ENCODE measurements at regions not wholly inside any gene's neighbourhood (a gene's known extent, or its start where the extent isn't known, plus 50 kb on each side); places are given as distances from the start of the nearest gene placed in this dataset.
"Not testable (repeated sequence)": the region's sequence is repeated elsewhere in the genome, so short reads cannot be mapped to it uniquely, and the experiment has no call there.

- DNase-seq (ENCODE audit: low read depth in 2 of 3, low spot score in 2 of 3), result no peak
Observed at GRCh38 chr2:234409590-234409989, 87.3 kb downstream of the ARL4C start.

GRCh38 chr2:234406085-234406484 is 90.8 kb downstream of the ARL4C start:
- DNase-seq (ENCODE audit: low read depth in 2 of 3, low spot score in 2 of 3), result no peak

GRCh38 chr2:234405462-234405861 is 91.4 kb downstream of the ARL4C start:
- DNase-seq (ENCODE audit: low read depth in 2 of 3, low spot score in 2 of 3), result no peak

GRCh38 chr2:234404957-234405356 is 91.9 kb downstream of the ARL4C start:
- no peak for DNase-seq (ENCODE audit: low read depth in 2 of 3, low spot score in 2 of 3)

GRCh38 chr2:234403751-234404150 is 93.1 kb downstream of the ARL4C start:
- no peak for DNase-seq (ENCODE audit: low read depth in 2 of 3, low spot score in 2 of 3)

GRCh38 chr2:234403074-234403473 is 93.8 kb downstream of the ARL4C start:
- no peak for DNase-seq (ENCODE audit: low read depth in 2 of 3, low spot score in 2 of 3)

GRCh38 chr2:234401426-234401825 is 95.5 kb downstream of the ARL4C start:
- no peak for DNase-seq (ENCODE audit: low read depth in 2 of 3, low spot score in 2 of 3)

- DNase-seq (ENCODE audit: low read depth in 2 of 3, low spot score in 2 of 3), result no peak
Observed at GRCh38 chr2:234399451-234400246, 97.2 kb downstream of the ARL4C start.

GRCh38 chr2:234398531-234398930 is 98.3 kb downstream of the ARL4C start:
- no peak for DNase-seq (ENCODE audit: low read depth in 2 of 3, low spot score in 2 of 3)

- no peak for DNase-seq (ENCODE audit: low read depth in 2 of 3, low spot score in 2 of 3)
Observed at GRCh38 chr2:234395891-234396420, 100.9 kb downstream of the ARL4C start.

- no peak for DNase-seq (ENCODE audit: low read depth in 2 of 3, low spot score in 2 of 3)
Observed at GRCh38 chr2:234394450-234394849, 102.4 kb downstream of the ARL4C start.

- DNase-seq (ENCODE audit: low read depth in 2 of 3, low spot score in 2 of 3), result no peak
Observed at GRCh38 chr2:234393354-234393753, 103.5 kb downstream of the ARL4C start.

GRCh38 chr2:234392041-234392615 is 104.8 kb downstream of the ARL4C start:
- no peak for DNase-seq (ENCODE audit: low read depth in 2 of 3, low spot score in 2 of 3)

GRCh38 chr2:234391625-234392024 is 105.3 kb downstream of the ARL4C start:
- DNase-seq (ENCODE audit: low read depth in 2 of 3, low spot score in 2 of 3), result no peak

- DNase-seq (ENCODE audit: low read depth in 2 of 3, low spot score in 2 of 3), result not testable (repeated sequence)
Observed at GRCh38 chr2:234389661-234390060, 107.2 kb downstream of the ARL4C start.

GRCh38 chr2:234388591-234388990 is 108.3 kb downstream of the ARL4C start:
- DNase-seq (ENCODE audit: low read depth in 2 of 3, low spot score in 2 of 3), result no peak

- no peak for DNase-seq (ENCODE audit: low read depth in 2 of 3, low spot score in 2 of 3)
Observed at GRCh38 chr2:234386971-234387370, 109.9 kb downstream of the ARL4C start.

- no peak for DNase-seq (ENCODE audit: low read depth in 2 of 3, low spot score in 2 of 3)
Observed at GRCh38 chr2:234382131-234382530, 114.8 kb downstream of the ARL4C start.

GRCh38 chr2:234378958-234379357 is 117.9 kb downstream of the ARL4C start:
- DNase-seq (ENCODE audit: low read depth in 2 of 3, low spot score in 2 of 3), result not testable (repeated sequence)

GRCh38 chr2:234378440-234378839 is 118.4 kb downstream of the ARL4C start:
- no peak for DNase-seq (ENCODE audit: low read depth in 2 of 3, low spot score in 2 of 3)

- DNase-seq (ENCODE audit: low read depth in 2 of 3, low spot score in 2 of 3), result no peak
Observed at GRCh38 chr2:234377761-234378391, 119.0 kb downstream of the ARL4C start.

GRCh38 chr2:234376229-234376628 is 120.7 kb downstream of the ARL4C start:
- DNase-seq (ENCODE audit: low read depth in 2 of 3, low spot score in 2 of 3), result no peak
